GM23248 (cell line): ENCODE measurements at regions not wholly inside any gene's neighbourhood (a gene's known extent, or its start where the extent isn't known, plus 50 kb on each side); places are given as distances from the start of the nearest gene placed in this dataset.

Experiments used
- DNase-seq: peaks from one replicate; pipeline ENCODE4 v3.0.0-alpha.2; 2015
- H2AFZ ChIP-seq: fragments of 200-600 bp; sonication (generic); 2 replicates; pipeline ENCODE4 v1.6.1; 2016; ENCODE audit warnings: antibody characterized with exemption
- H3F3A ChIP-seq: fragments of 200-600 bp; sonication (generic); 2 replicates; pipeline ENCODE4 v1.6.1; 2016; ENCODE audit warnings: mild to moderate bottlenecking, antibody characterized with exemption, mixed run types; ENCODE audit not compliant: insufficient read depth
- H3K27ac ChIP-seq: fragments of 200-600 bp; sonication (generic); 2 replicates; pipeline ENCODE4 v1.5.1; 2016; ENCODE audit warnings: mild to moderate bottlenecking
- H3K27me3 ChIP-seq: fragments of 200-600 bp; sonication (generic); replicated peaks from 2 replicates; pipeline ENCODE4 v1.6.1; 2016; ENCODE audit warnings: mild to moderate bottlenecking; ENCODE audit not compliant: insufficient read depth
- H3K36me3 ChIP-seq: fragments of 200-600 bp; sonication (generic); 2 replicates; pipeline ENCODE4 v1.6.1; 2016; ENCODE audit warnings: low read depth, mild to moderate bottlenecking
- H3K4me1 ChIP-seq: fragments of 200-600 bp; sonication (generic); 2 replicates; pipeline ENCODE4 v1.6.1; 2016; ENCODE audit warnings: mild to moderate bottlenecking; ENCODE audit not compliant: insufficient read depth
- H3K4me2 ChIP-seq: fragments of 200-600 bp; sonication (generic); one replicate; pipeline ENCODE4 v1.6.1; 2016; ENCODE audit warnings: mild to moderate bottlenecking; ENCODE audit not compliant: unreplicated experiment
- H3K4me3 ChIP-seq: fragments of 200-600 bp; sonication (generic); 2 replicates; pipeline ENCODE4 v1.5.1; 2016; ENCODE audit warnings: mild to moderate bottlenecking
- H3K79me2 ChIP-seq: fragments of 200-600 bp; sonication (generic); 2 replicates; pipeline ENCODE4 v1.6.1; 2016; ENCODE audit warnings: mild to moderate bottlenecking; ENCODE audit not compliant: insufficient read depth
- H3K9ac ChIP-seq: fragments of 200-600 bp; sonication (generic); 2 replicates; pipeline ENCODE4 v1.6.1; 2016; ENCODE audit warnings: mild to moderate bottlenecking
- H3K9me2 ChIP-seq: fragments of 200-600 bp; sonication (generic); 2 replicates; pipeline ENCODE4 v1.6.1; 2016; ENCODE audit warnings: mixed run types, mild to moderate bottlenecking, moderate library complexity; ENCODE audit not compliant: insufficient read depth
- H3K9me3 ChIP-seq: fragments of 200-600 bp; sonication (generic); one replicate; pipeline ENCODE4 v1.6.1; 2017; ENCODE audit warnings: low read depth
- H4K20me1 ChIP-seq: fragments of 200-600 bp; sonication (generic); 2 replicates; pipeline ENCODE4 v1.6.0; 2016; ENCODE audit not compliant: insufficient read depth
- EZH2 ChIP-seq: fragments of 200-600 bp; sonication (generic); IDR thresholded peaks from 2 replicates; pipeline ENCODE4 v1.6.1; 2018; ENCODE audit warnings: antibody characterized with exemption, mild to moderate bottlenecking; ENCODE audit not compliant: insufficient read depth, poor library complexity, severe bottlenecking
- EZH2phosphoT487 ChIP-seq: fragments of 200-600 bp; sonication (generic); IDR thresholded peaks from 2 replicates; pipeline ENCODE4 v1.6.1; 2018; ENCODE audit warnings: antibody characterized with exemption, moderate library complexity, mild to moderate bottlenecking, low read depth; ENCODE audit not compliant: insufficient read depth
- WGBS, 2 experiments: methylation state at CpG; one replicate each; pipeline ENCODE4 v1.1.6; 2015 to 2017; ENCODE audit warnings: low lambda C conversion rate in 2 of 2, low coverage in 1 of 2; ENCODE audit errors: missing lambda C conversion rate in 2 of 2; 5-methylcytosine and 5-hydroxymethylcytosine counted together
- in situ Hi-C: fragments of 300-500 bp; cut with MboI; formaldehyde crosslinking; loops from 2 replicates; pipeline ENCODE4 v1.15.0; 2020

DNA sequence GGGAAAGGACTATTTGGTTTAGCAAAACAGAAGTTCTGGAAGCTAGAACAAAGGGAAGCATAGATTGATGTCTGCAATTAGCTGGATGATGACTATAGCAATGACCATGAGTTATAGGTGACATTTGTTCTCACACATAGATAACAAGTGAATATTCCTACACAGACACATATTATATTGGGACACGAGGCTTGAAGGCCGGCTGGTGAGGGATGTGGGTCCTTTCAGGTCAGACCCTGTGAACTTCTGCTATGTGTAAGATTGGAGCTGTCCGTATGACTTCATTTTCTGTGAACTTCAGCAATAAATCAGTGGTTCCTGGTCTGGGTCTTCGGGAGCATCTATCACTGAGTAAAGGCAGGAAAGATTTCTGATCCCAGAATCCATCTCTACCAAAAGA is 253.6 kb upstream of the CFAP20DC start:
- Histone ChIP-seq H3K4me3 (no peak overlapping the region), H3K36me3 (no peaks in the 10 kb centered on the region), H3K9ac (no peak overlapping the region), H3K79me2 (no peaks in the 10 kb centered on the region), H3F3A (no peaks in the 10 kb centered on the region), H2AFZ (no peak overlapping the region), H3K27me3 (no peaks in the 10 kb centered on the region), H3K9me2 (no peaks in the 10 kb centered on the region), H4K20me1 (no peaks in the 10 kb centered on the region), H3K4me1 (no peaks in the 10 kb centered on the region; the same call in 1 of the 2 replicates), H3K9me3 (no peaks in the 10 kb centered on the region), H3K4me2 (no peak overlapping the region), H3K27ac (no peak overlapping the region)
- in situ Hi-C loops, result no loop called here
- no peak for TF ChIP-seq EZH2
- TF ChIP-seq EZH2phosphoT487, result no peak
- WGBS, 2 experiments, result 43 to 59% methylated on average over 4 of the region's 4 CpGs
- no peak for DNase-seq

- no peak overlapping the region for H3K27ac ChIP-seq
- 78 to 83% methylated on average over 5 of the region's 5 CpGs for WGBS, 2 experiments
- H3K4me1 ChIP-seq, result no peaks in the 10 kb centered on the region; the same call in 1 of the 2 replicates
- H3K4me3 ChIP-seq, result no peak overlapping the region
- H4K20me1 ChIP-seq, result no peaks in the 10 kb centered on the region
- no peak for DNase-seq
- H2AFZ ChIP-seq, result no peak overlapping the region
- H3K9me2 ChIP-seq, result no peaks in the 10 kb centered on the region
- in situ Hi-C loops, result no loop called here
- H3F3A ChIP-seq, result no peaks in the 10 kb centered on the region
- H3K79me2 ChIP-seq, result no peaks in the 10 kb centered on the region
- no peaks in the 10 kb centered on the region for H3K36me3 ChIP-seq
- no peak overlapping the region for H3K9ac ChIP-seq
- H3K9me3 ChIP-seq, result no peaks in the 10 kb centered on the region
- H3K4me2 ChIP-seq, result no peak overlapping the region
- no peaks in the 10 kb centered on the region for H3K27me3 ChIP-seq
- TF ChIP-seq EZH2phosphoT487 (no peak), EZH2 (no peak)
Measured at GRCh38 chr3:59302442-59302841, 252.6 kb upstream of the CFAP20DC start.

- H3K4me2 ChIP-seq, result no peak overlapping the region
- no peaks in the 10 kb centered on the region for H3K9me2 ChIP-seq
- H3K9me3 ChIP-seq, result peaks cover 5% of the 10 kb centered on the region
- no peak overlapping the region for H3K27ac ChIP-seq
- H3K79me2 ChIP-seq, result no peaks in the 10 kb centered on the region
- no peak overlapping the region for H3K4me3 ChIP-seq
- no peaks in the 10 kb centered on the region for H3K36me3 ChIP-seq
- TF ChIP-seq EZH2, result no peak
- no peak for TF ChIP-seq EZH2phosphoT487
- H3K9ac ChIP-seq, result no peak overlapping the region
- no peaks in the 10 kb centered on the region for H3F3A ChIP-seq
- no peaks in the 10 kb centered on the region for H4K20me1 ChIP-seq
- in situ Hi-C loops, result no loop called here
- peak overlapping the region; percentile 63 for H2AFZ ChIP-seq
- no peaks in the 10 kb centered on the region; the same call in 1 of the 2 replicates for H3K4me1 ChIP-seq
- 36 to 42% methylated on average over 1 of the region's 1 CpG for WGBS, 2 experiments
- peak; percentile 27 for DNase-seq
- no peaks in the 10 kb centered on the region for H3K27me3 ChIP-seq
Measured at GRCh38 chr3:59300733-59301132, 250.9 kb upstream of the CFAP20DC start.

DNA sequence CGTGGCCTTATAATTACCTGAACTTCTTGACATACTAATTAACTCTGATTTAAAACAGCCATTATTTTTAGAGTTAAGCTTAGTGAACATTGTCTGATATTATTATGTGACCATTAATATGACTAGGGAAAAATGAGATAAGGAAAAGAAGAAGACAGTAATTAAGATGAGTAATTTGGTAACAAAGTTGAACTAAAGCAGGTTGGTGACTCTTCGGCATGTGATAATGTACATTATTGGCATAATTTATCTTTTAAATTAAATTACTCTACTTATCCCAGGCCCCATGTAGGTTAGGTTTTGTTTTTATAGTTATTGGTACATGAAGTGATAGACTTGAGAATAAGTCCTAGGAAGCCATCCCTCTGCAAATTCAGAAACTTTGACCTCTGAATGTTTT is 249.7 kb upstream of the CFAP20DC start:
- H3K4me3 ChIP-seq, result no peak overlapping the region
- no peak for DNase-seq
- H3K36me3 ChIP-seq, result no peaks in the 10 kb centered on the region
- no peaks in the 10 kb centered on the region for H3K79me2 ChIP-seq
- H3K4me2 ChIP-seq, result no peak overlapping the region
- no peaks in the 10 kb centered on the region for H3K9me2 ChIP-seq
- H3K4me1 ChIP-seq, result no peaks in the 10 kb centered on the region; the same call in 1 of the 2 replicates
- H3K9ac ChIP-seq, result no peak overlapping the region
- 80% methylated on average over 2 of the region's 2 CpGs for WGBS, 2 experiments
- no peaks in the 10 kb centered on the region for H3K27me3 ChIP-seq
- H3F3A ChIP-seq, result no peaks in the 10 kb centered on the region
- H2AFZ ChIP-seq, result no peak overlapping the region
- H3K9me3 ChIP-seq, result peaks cover 5% of the 10 kb centered on the region
- H3K27ac ChIP-seq, result no peak overlapping the region
- in situ Hi-C loops, result no loop called here
- TF ChIP-seq EZH2 (no peak), EZH2phosphoT487 (no peak)
- H4K20me1 ChIP-seq, result no peaks in the 10 kb centered on the region

DNA sequence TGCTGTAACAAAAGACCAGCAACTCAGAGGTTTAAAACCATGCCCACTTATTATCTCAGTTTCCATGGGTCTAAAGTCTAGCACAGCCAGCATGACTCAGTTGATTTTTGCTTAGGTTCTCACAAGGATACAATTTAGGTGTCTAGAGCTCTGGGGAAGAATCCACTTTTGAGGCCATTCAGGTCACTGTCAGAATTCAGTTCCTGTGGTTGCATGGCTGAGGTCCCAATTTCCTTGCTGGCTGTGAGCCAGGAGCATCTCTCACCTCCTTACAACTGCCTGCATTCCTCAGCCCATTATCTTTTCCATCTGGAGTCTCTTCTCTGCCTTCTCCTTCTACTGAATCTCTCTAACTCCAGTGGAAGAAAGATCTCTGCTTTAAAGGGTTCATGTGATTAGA is 240.5 kb upstream of the CFAP20DC start:
- Histone ChIP-seq H3K4me2 (no peak overlapping the region), H3K9me3 (no peaks in the 10 kb centered on the region), H3K4me1 (peaks cover 27% of the 10 kb centered on the region), H3K79me2 (no peaks in the 10 kb centered on the region), H3K4me3 (no peak overlapping the region), H3K27me3 (no peaks in the 10 kb centered on the region), H3F3A (0 out of 2 replicates have a peak, but pooled peaks cover 22% of the 10 kb centered on the region), H4K20me1 (no peaks in the 10 kb centered on the region), H3K27ac (no peak overlapping the region), H3K9me2 (no peaks in the 10 kb centered on the region; the same call in 1 of the 2 replicates), H3K36me3 (no peaks in the 10 kb centered on the region), H3K9ac (no peak overlapping the region), H2AFZ (no peak overlapping the region)
- in situ Hi-C loops, result no loop called here
- no peak for TF ChIP-seq EZH2
- no peak for TF ChIP-seq EZH2phosphoT487
- DNase-seq, result peak; percentile 6
